Adrenal gland (tissue), 9 donors: ENCODE measurements at regions not wholly inside any gene's neighbourhood (a gene's known extent, or its start where the extent isn't known, plus 50 kb on each side); places are given as distances from the start of the nearest gene placed in this dataset.
"Not testable (repeated sequence)": the region's sequence is repeated elsewhere in the genome, so short reads cannot be mapped to it uniquely, and the experiment has no call there.

Experiments
- DNase-seq, 7 donors: peaks; one replicate each; pipeline ENCODE4 v3.0.0-alpha.2; 2019 to 2020
- H3K27ac ChIP-seq, 5 donors: fragments of 200-600 bp; sonication (generic) in 4 of 5; 1 replicate in 3 of 5; 2 replicates in 2 of 5; pipeline versions ENCODE4 v1.5.1 to v1.8.0; 2016 to 2020; ENCODE audit warnings: mild to moderate bottlenecking in 1 of 5
- H3K27me3 ChIP-seq: fragments of 200-600 bp; 2 replicates; pipeline ENCODE4 v1.8.0; 2021
- H3K36me3 ChIP-seq, 2 donors: fragments of 200-600 bp; replicated peaks in 1 of 2; 1 replicate in 1 of 2; 2 replicates in 1 of 2; pipeline versions ENCODE4 v1.5.1 to v1.8.0; 2018 to 2022
- H3K4me1 ChIP-seq, 2 donors: fragments of 200-600 bp; replicated peaks in 1 of 2; 1 replicate in 1 of 2; 2 replicates in 1 of 2; pipeline versions ENCODE4 v1.5.1 to v1.8.0; 2018 to 2021
- H3K4me3 ChIP-seq, 4 donors: fragments of 200-600 bp; sonication (generic) in 3 of 4; one replicate each; pipeline ENCODE4 v1.5.1; 2016 to 2018
- H3K9me3 ChIP-seq, 3 donors: fragments of 200-600 bp; sonication (generic) in 1 of 3; replicated peaks in 1 of 3; 1 replicate in 2 of 3; 2 replicates in 1 of 3; pipeline versions ENCODE4 v1.5.1 to v1.8.0; 2016 to 2021
- POLR2A ChIP-seq, 2 donors: fragments of 450-650 bp; IDR thresholded peaks; one replicate each; pipeline ENCODE4 v1.6.1; 2017; ENCODE audit warnings: antibody characterized with exemption in 2 of 2, mild to moderate bottlenecking in 2 of 2, moderate library complexity in 1 of 2
- WGBS, 4 donors: extraction: QIAGEN DNeasy Blood & Tissue Kit in 2 of 4; methylation state at CpG; one replicate each; pipeline versions ENCODE4 v1.1.5 to v1.1.7; 2013 to 2017; 5-methylcytosine and 5-hydroxymethylcytosine counted together
- intact Hi-C, 2 donors: fragments of 100-400 bp; cut with DNase I; formaldehyde crosslinking; loops; one replicate each; pipeline versions ENCODE4 v1.14.1 to v1.15.0; 2022 to 2023
- TF ChIP-seq, protein P1 (sequence below), 6 experiments: fragments of 450-650 bp in 4 of 6; fragments of 200-600 bp in 2 of 6; sonication (generic) in 1 of 6; IDR thresholded peaks; 1 replicate in 5 of 6; 2 replicates in 1 of 6; pipeline versions ENCODE4 v1.5.1 to v1.8.0; 2016 to 2021; ENCODE audit warnings: antibody characterized with exemption in 6 of 6, mild to moderate bottlenecking in 2 of 6, moderate library complexity in 1 of 6
- donor health status: healthy with polysubstance abuse.
- donor health status: Bipolar disorder and iron deficiency.
- donor health status: DM: yes; HTN: yes; CAD: no.
- donor health status: DM: no; HTN: no; CAD: no.
- donor health status: DM: no; HTN: no; CAD: no.

DNA sequence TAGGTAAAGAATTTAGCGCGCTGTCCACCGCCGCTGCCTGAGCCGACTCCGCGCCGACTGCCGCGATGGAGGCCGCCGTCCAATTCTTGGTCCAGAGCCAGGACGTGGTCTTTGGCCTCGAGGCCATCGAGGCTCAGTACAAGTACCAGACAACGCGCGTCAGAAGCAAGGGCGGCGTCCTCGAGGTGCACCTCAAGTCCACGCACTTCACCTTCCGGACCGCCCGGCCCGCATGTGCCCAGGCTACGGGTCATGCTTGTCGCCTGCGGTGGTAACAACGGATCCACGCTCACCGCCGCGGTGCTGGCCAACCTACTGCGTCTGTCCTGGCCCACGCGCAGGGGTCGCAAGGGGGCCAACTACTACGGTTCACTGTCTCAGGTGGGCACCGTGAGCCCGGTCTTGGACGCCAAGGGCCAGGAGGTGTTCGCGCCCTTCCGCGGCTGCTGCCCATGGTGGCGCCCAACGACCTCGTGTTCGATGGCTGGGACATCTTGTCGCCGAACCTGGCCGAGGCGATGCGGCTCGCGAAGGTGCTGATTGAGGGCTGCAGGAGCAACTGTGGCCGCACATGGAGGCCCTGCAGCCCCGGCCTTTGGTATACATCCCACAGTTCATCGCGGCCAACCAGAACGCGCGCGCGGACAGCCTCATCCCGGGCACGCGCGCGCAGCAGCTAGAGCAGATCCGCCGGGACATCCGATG, 128.0 kb downstream of the ANAPC4 start:
- intact Hi-C loops = no loop called here
- H3K4me3 ChIP-seq = no peak overlapping the region
- H3K9me3 ChIP-seq = no peaks in the 10 kb centered on the region
- no peaks in the 10 kb centered on the region for H3K36me3 ChIP-seq
- DNase-seq = no peak
- H3K4me1 ChIP-seq = no peaks in the 10 kb centered on the region
- no peaks in the 10 kb centered on the region for H3K27me3 ChIP-seq
- 94 to 97% (median 96%) methylated on average over 54 to 74 of the region's 74 CpGs for WGBS, 4 donors
- no peak overlapping the region for H3K27ac ChIP-seq
- TF ChIP-seq, protein P1, sequence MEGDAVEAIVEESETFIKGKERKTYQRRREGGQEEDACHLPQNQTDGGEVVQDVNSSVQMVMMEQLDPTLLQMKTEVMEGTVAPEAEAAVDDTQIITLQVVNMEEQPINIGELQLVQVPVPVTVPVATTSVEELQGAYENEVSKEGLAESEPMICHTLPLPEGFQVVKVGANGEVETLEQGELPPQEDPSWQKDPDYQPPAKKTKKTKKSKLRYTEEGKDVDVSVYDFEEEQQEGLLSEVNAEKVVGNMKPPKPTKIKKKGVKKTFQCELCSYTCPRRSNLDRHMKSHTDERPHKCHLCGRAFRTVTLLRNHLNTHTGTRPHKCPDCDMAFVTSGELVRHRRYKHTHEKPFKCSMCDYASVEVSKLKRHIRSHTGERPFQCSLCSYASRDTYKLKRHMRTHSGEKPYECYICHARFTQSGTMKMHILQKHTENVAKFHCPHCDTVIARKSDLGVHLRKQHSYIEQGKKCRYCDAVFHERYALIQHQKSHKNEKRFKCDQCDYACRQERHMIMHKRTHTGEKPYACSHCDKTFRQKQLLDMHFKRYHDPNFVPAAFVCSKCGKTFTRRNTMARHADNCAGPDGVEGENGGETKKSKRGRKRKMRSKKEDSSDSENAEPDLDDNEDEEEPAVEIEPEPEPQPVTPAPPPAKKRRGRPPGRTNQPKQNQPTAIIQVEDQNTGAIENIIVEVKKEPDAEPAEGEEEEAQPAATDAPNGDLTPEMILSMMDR (IDR thresholded peaks at IDR 0.05) = no peak
- no peak for TF ChIP-seq POLR2A (IDR thresholded peaks at IDR 0.05)

DNA sequence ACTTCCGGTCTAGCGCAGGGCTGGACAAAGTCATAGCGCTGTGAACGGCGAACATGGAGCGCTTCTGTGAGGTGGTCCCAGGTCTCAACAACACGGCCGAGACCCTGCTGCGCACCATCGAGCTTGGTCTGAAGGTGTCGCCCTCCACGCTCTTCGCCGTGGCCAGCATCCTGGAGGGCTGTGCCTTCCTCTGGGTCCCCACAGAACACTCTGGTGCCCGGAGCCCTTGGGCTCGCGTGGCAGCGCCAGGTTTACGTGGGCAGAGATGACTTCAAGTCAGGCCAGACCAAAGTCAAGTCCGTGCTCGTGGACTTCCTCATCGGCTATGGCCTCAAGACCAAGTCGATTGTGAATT, 128.6 kb downstream of the ANAPC4 start:
- H3K4me1 ChIP-seq = no peaks in the 10 kb centered on the region
- H3K27ac ChIP-seq = no peak overlapping the region
- no peaks in the 10 kb centered on the region for H3K9me3 ChIP-seq
- H3K4me3 ChIP-seq = no peak overlapping the region
- TF ChIP-seq, protein P1 (IDR thresholded peaks at IDR 0.05) = no peak
- no peak for TF ChIP-seq POLR2A (IDR thresholded peaks at IDR 0.05)
- DNase-seq = no peak
- intact Hi-C loops = no loop called here
- H3K27me3 ChIP-seq = no peaks in the 10 kb centered on the region
- 92 to 98% (median 96%) methylated on average over 15 to 23 of the region's 23 CpGs for WGBS, 4 donors
- H3K36me3 ChIP-seq = no peaks in the 10 kb centered on the region

DNA sequence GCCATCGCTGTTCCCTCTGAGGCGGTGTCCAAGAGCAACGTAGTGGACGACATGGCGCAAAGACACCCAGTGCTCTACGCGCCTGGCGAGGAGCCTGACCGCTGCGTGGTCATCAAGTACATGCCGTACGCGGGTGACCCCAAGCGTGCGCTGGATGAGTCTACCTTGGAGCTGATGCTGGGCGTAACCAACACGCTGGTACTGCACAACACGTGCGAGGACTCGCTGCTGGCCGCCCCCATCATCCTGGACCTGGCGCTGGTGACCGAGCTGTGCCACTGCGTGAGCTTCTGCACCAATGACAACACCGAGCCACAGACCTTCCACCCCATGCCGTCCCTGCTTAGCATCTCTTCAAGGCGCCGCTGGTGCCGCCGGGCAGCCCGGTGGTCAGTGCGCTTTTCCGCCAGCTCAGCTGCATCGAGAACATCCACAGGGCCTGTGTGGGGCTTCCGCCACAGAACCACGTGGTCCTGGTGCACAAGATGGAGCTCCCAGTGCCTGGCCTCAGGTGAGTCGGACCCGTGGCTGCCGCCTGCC, 129.0 kb downstream of the ANAPC4 start:
- Histone ChIP-seq H3K9me3 (no peaks in the 10 kb centered on the region), H3K36me3 (no peaks in the 10 kb centered on the region), H3K4me3 (no peak overlapping the region), H3K4me1 (no peaks in the 10 kb centered on the region), H3K27ac (no peak overlapping the region), H3K27me3 (no peaks in the 10 kb centered on the region)
- DNase-seq = no peak
- TF ChIP-seq, protein P1 (IDR thresholded peaks at IDR 0.05) = no peak
- TF ChIP-seq POLR2A (IDR thresholded peaks at IDR 0.05) = no peak
- intact Hi-C loops = no loop called here
- WGBS, 4 donors = 93 to 97% (median 96%) methylated on average over 24 to 39 of the region's 39 CpGs

DNA sequence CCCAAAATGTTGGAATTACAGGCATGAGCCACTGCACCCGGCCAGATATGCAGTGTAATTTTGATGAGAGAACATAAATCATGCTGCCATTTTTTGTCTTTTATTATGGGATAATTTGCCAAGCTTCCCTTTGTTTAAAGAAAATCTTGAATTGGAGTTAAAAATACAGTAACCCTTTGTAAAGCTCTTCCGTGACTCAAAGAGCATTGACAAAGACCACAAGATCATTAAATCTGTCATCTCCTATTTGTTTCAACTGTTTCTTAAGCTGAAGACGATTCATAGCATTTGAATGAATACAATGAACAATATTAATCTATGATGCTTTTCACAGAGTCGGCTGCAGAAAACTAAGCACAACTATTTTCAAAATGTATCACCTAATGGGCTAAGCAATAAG, 132.6 kb downstream of the ANAPC4 start:
- no peaks in the 10 kb centered on the region for H3K27me3 ChIP-seq
- no peaks in the 10 kb centered on the region for H3K4me1 ChIP-seq
- TF ChIP-seq, protein P1 (IDR thresholded peaks at IDR 0.05) = no peak
- no peak for TF ChIP-seq POLR2A (IDR thresholded peaks at IDR 0.05)
- H3K27ac ChIP-seq = no peak overlapping the region
- WGBS, 4 donors = 38 to 53% (median 44%) methylated on average over 4 of the region's 4 CpGs
- H3K9me3 ChIP-seq = no peaks in the 10 kb centered on the region
- H3K4me3 ChIP-seq = no peak overlapping the region
- no peaks in the 10 kb centered on the region for H3K36me3 ChIP-seq
- no peak for DNase-seq
- intact Hi-C loops = no loop called here

DNA sequence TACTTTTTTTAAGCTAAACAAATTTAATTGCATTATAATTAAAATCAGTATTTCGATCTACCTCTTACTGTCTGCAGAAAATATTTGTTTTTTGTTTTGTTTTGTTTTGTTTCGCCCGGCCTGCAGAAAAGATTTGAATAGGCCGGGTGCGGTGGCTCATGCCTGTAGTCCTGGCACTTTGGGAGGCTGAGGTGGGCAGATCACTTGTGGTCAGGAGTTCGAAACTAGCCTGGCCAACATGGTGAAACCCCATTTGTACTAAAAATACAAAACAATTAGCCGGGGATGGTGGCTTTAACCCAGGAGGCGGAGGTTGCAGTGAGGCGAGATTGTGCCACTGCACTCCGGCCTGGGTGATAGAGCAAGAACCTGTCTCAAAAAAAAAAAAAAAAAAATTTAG, 134.8 kb downstream of the ANAPC4 start:
- H3K4me3 ChIP-seq, H3K9me3 ChIP-seq, H3K27ac ChIP-seq, H3K36me3 ChIP-seq, DNase-seq, H3K4me1 ChIP-seq, intact Hi-C loops, H3K27me3 ChIP-seq: not testable (repeated sequence)
- 95 to 96% (median 96%) methylated on average over 10 of the region's 10 CpGs for WGBS, 4 donors
